BLaER1 (cell line): ENCODE measurements at regions not wholly inside any gene's neighbourhood (a gene's known extent, or its start where the extent isn't known, plus 50 kb on each side); places are given as distances from the start of the nearest gene placed in this dataset.
A peak's percentile ranks its signal among the peaks of the same experiment; 100 is the strongest.

Source experiments
- H3K27ac ChIP-seq: shearing (Covaris generic); formaldehyde crosslinking; 2 replicates; pipeline ENCODE4 v1.8.1; 2022
- H3K27me3 ChIP-seq: shearing (Covaris generic); formaldehyde crosslinking; 2 replicates; pipeline ENCODE4 v1.8.1; 2022
- H3K36me3 ChIP-seq: shearing (Covaris generic); formaldehyde crosslinking; 2 replicates; pipeline ENCODE4 v1.8.1; 2022
- H3K4me1 ChIP-seq: shearing (Covaris generic); formaldehyde crosslinking; 2 replicates; pipeline ENCODE4 v1.8.1; 2022
- H3K4me2 ChIP-seq: shearing (Covaris generic); formaldehyde crosslinking; 2 replicates; pipeline ENCODE4 v1.8.1; 2022
- H3K4me3 ChIP-seq: shearing (Covaris generic); formaldehyde crosslinking; 2 replicates; pipeline ENCODE4 v1.8.1; 2022
- H3K9ac ChIP-seq: shearing (Covaris generic); formaldehyde crosslinking; 2 replicates; pipeline ENCODE4 v1.8.1; 2022
- H3K9me3 ChIP-seq: shearing (Covaris generic); formaldehyde crosslinking; 2 replicates; pipeline ENCODE4 v1.8.1; 2022
- H4K20me1 ChIP-seq: shearing (Covaris generic); formaldehyde crosslinking; 2 replicates; pipeline ENCODE4 v1.8.1; 2022
- Cebpa-rat ChIP-seq: shearing (Covaris generic); IDR thresholded peaks from 2 replicates; pipeline ENCODE4 v1.8.1; 2022

DNA sequence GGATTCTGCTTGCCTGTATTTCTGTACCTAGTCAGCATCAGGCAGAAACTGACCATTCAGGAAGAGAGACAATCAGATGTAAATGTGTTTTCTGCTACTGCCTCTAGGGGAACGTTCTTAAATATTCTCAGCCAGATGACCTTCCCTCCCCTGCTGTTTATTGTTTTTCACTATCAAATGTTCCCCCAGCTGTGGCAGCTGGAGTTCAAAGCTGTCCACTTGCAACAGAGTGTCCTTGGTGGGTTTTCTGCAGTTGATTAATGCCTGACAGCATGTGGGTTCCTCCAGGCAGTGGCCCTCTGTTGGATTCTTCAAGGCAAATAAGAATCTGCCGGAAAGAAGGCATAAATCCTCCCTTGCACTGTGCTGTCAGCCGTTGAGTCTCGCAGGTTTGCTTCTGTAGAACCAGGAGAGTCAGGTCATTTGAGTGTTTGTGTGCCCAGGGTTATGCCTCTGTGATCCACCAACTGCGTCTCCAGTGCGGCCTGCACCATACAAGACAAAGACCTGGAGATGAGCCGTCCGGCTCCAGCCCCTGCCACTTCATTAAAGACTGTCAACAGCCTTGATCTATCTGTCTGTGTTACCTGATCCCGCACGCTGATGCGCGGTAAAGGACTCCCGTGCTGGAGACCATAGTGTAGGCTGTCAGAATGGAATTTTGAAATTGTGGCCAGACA, 203.4 kb downstream of the GADD45G start:
- Histone ChIP-seq H3K4me3 (no peak overlapping the region), H3K9me3 (no peaks in the 10 kb centered on the region), H3K9ac (no peak overlapping the region), H3K4me2 (no peak overlapping the region), H4K20me1 (no peaks in the 10 kb centered on the region), H3K27me3 (no peaks in the 10 kb centered on the region), H3K4me1 (peaks cover 10% of the 10 kb centered on the region), H3K36me3 (no peaks in the 10 kb centered on the region), H3K27ac (no peak overlapping the region)
- no peak for TF ChIP-seq Cebpa-rat

DNA sequence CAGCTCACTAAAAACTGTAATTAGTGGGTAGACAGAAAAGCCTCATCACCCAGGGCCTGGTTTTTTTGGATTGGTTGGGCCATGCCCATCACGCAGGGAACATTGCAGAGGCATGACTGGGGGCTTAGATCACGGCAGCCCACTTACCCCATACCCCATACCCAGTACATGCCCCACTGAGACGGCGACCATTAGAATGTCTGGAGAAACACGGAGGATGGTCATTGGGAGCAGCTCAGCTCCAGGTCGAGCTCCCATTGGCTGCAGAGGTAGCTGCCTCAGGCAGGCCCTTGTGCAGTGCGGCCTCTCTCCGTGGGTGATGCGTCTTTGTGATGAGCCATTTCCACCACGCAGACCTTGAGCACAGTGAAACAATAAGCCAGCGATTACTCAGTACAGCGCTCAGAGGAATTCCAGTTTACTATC, 204.0 kb downstream of the GADD45G start:
- no peak overlapping the region for H3K4me3 ChIP-seq
- H3K4me1 ChIP-seq: peaks cover 13% of the 10 kb centered on the region
- TF ChIP-seq Cebpa-rat: no peak
- no peaks in the 10 kb centered on the region for H4K20me1 ChIP-seq
- H3K9me3 ChIP-seq: no peaks in the 10 kb centered on the region
- H3K4me2 ChIP-seq: no peak overlapping the region
- no peaks in the 10 kb centered on the region for H3K36me3 ChIP-seq
- H3K27ac ChIP-seq: no peak overlapping the region
- H3K27me3 ChIP-seq: no peaks in the 10 kb centered on the region
- no peak overlapping the region for H3K9ac ChIP-seq

DNA sequence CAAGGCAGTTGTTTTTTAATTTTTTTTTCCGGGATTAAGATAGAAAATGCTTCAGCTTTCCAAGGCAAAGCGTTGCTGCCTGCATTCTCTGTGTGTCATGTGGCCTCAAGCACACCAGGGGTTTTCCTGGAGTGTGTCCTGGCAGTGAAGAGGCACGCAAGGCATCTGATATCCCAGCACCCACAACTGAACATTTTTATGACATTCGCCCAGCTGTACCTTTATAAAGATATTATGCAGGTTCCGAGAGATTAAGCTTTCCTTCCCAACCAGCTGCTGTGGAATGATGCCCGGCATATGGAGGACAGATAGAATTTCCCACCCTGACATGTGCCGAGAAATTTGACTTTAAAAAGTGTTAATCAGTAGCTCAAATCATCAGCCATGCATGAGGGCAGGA, 205.6 kb downstream of the GADD45G start:
- Histone ChIP-seq H3K27ac (no peak overlapping the region), H3K4me3 (no peak overlapping the region), H3K27me3 (no peaks in the 10 kb centered on the region), H3K4me1 (peaks cover 29% of the 10 kb centered on the region), H3K36me3 (no peaks in the 10 kb centered on the region), H3K9me3 (no peaks in the 10 kb centered on the region), H4K20me1 (no peaks in the 10 kb centered on the region), H3K9ac (no peak overlapping the region), H3K4me2 (no peak overlapping the region)
- TF ChIP-seq Cebpa-rat: no peak

DNA sequence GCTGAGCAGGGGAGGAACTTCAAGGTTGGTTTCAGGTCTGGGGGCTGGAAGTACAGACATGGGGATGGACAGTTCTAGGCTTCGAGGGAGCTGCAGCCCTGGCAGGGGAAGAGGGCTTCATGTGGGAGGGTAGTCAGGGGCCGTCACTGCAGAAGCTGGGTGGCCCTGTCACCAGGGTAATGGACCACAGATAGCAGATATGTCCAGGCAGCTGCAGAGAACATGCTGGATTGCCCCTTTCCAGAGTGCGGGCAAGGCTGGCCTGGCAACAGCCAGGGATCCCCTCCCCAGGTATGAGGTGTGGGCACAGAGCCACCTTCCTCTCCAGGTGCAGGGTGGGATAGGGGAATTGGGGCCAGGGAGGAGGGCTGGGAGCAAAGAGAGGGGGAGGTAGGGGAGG, 206.5 kb downstream of the GADD45G start:
- no peaks in the 10 kb centered on the region for H3K9me3 ChIP-seq
- no peaks in the 10 kb centered on the region for H4K20me1 ChIP-seq
- no peaks in the 10 kb centered on the region for H3K36me3 ChIP-seq
- H3K4me2 ChIP-seq: no peak overlapping the region
- no peak for TF ChIP-seq Cebpa-rat
- no peak overlapping the region for H3K4me3 ChIP-seq
- no peaks in the 10 kb centered on the region for H3K27me3 ChIP-seq
- H3K9ac ChIP-seq: no peak overlapping the region
- H3K27ac ChIP-seq: no peak overlapping the region
- H3K4me1 ChIP-seq: peaks cover 39% of the 10 kb centered on the region

DNA sequence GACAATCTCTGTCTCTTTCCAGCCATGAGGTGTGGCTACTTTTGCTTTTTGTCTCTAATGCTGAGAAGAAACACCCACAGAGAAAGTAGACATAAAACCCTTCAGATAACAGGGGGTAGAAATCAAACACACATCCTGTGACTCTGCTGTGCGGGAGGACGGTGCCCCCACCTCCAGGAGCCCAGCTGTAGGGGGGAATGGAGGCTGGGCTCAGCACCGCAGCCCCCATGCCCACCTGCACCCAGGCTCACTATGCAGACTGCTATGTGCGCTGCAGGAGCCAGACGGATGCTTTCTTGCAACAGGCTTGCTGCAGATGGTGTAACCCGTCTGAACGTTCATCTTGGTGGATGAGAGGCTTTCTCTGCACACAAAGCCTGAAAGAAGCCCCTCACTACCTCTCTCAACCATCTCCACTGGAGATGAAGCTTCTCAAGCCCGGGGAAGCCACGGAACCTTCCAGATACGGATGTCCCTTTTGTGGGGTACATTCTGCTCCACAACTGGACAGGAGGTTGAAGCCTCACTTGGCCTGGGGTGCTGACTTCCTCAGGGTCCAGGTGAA, 207.2 kb downstream of the GADD45G start:
- Histone ChIP-seq H3K27me3 (no peaks in the 10 kb centered on the region), H3K4me2 (no peak overlapping the region)
- TF ChIP-seq Cebpa-rat: no peak

DNA sequence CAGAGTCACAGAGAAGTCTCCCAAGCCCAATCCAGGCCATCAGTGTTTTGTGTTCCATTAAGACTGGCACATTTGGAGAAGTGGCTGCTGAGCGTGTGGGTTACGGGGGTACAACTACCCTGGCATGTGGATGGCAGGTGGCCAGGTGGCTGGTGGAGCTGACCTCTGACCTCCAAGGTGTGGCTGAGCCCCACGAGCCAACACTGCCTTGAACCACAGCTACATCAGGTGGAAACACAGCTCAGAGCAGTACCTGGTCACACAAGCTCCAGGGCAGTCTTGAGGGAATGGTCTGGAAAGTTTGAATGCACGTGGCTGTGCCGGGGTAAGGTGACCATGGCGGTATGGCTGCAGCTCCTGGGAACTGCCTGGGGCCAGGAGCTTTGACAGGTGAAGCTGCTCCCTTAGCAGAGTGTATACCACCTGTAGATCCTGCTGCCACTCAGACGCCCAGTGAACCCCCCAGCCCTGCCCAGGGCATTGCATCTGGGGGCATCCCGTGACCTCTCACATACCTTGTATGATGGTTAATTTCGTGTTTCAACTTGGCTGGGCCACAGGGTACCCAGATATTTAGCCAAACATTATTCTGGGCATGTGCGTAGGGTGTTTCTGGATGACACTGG, 207.9 kb downstream of the GADD45G start:
- no peaks in the 10 kb centered on the region for H3K36me3 ChIP-seq
- H3K4me1 ChIP-seq: peaks cover 35% of the 10 kb centered on the region
- no peak for TF ChIP-seq Cebpa-rat
- no peak overlapping the region for H3K9ac ChIP-seq
- H3K9me3 ChIP-seq: no peaks in the 10 kb centered on the region
- H3K27me3 ChIP-seq: no peaks in the 10 kb centered on the region
- no peak overlapping the region for H3K4me2 ChIP-seq
- H3K4me3 ChIP-seq: no peak overlapping the region
- H3K27ac ChIP-seq: no peak overlapping the region
- H4K20me1 ChIP-seq: no peaks in the 10 kb centered on the region

More for the DNA sequence above, 207.2 kb downstream of the GADD45G start:
- H3K4me1 ChIP-seq: peaks cover 39% of the 10 kb centered on the region
- no peaks in the 10 kb centered on the region for H3K9me3 ChIP-seq
- H3K9ac ChIP-seq: no peak overlapping the region
- H4K20me1 ChIP-seq: no peaks in the 10 kb centered on the region
- H3K27ac ChIP-seq: no peak overlapping the region
- no peak overlapping the region for H3K4me3 ChIP-seq
- no peaks in the 10 kb centered on the region for H3K36me3 ChIP-seq

DNA sequence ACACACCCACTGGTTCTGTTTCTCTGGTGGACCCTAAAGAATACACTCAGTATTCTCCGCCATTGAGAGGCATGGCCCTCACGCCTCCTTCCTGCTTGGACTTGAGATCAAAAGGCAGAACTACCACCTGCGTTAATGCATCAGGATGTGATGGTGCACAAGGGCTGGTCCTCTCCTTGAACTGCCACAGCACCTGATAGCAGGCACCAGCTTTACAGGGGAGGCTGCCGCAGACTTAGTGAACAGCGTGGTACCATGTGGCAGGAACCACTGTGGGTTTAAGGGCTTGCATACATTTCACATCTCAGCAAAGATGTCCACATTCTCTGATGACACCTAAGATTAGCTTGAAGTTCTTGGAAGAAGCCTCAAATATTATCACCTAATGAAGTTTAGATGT, 208.7 kb downstream of the GADD45G start:
- Histone ChIP-seq H3K27ac (no peak overlapping the region), H3K9me3 (no peaks in the 10 kb centered on the region), H3K4me2 (no peak overlapping the region; the same call in 1 of the 2 replicates), H3K27me3 (no peaks in the 10 kb centered on the region), H4K20me1 (no peaks in the 10 kb centered on the region), H3K4me1 (peaks cover 29% of the 10 kb centered on the region), H3K9ac (no peak overlapping the region), H3K4me3 (no peak overlapping the region), H3K36me3 (no peaks in the 10 kb centered on the region)
- no peak for TF ChIP-seq Cebpa-rat

DNA sequence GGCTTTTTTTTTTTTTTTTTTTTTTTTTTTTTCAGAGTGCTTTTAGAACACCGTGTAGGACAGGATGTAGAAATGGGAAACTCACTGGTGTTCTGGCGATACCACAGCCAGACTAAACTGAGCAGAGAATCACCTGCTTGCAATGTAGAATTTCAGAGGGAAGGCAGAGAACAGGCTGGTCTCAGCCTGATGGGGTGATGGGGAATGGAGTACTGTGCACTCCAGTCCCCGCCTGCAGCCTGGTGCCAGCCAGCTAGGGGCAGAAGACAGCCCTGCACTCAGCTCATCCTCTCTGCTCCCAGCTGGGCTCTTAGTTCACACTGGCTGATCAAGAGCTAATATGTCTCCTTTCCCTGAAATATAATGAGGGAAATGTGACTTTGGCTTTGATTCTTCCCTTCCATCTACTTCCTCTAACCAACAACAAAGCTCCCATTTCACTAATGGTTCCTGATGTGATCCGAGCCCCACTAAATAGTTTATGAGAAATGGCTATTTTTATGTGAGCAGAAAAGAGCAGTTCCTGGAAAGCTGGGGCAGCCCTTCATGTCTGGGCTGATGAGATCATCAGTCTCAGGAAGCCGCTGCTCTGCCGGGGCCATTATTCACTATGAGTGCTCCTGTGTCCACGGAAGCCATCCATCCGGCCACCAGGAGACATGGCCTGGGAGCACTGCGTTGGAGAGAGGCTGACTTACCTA, 209.7 kb downstream of the GADD45G start:
- Histone ChIP-seq H3K4me3 (no peak overlapping the region), H3K27ac (no peak overlapping the region)

DNA sequence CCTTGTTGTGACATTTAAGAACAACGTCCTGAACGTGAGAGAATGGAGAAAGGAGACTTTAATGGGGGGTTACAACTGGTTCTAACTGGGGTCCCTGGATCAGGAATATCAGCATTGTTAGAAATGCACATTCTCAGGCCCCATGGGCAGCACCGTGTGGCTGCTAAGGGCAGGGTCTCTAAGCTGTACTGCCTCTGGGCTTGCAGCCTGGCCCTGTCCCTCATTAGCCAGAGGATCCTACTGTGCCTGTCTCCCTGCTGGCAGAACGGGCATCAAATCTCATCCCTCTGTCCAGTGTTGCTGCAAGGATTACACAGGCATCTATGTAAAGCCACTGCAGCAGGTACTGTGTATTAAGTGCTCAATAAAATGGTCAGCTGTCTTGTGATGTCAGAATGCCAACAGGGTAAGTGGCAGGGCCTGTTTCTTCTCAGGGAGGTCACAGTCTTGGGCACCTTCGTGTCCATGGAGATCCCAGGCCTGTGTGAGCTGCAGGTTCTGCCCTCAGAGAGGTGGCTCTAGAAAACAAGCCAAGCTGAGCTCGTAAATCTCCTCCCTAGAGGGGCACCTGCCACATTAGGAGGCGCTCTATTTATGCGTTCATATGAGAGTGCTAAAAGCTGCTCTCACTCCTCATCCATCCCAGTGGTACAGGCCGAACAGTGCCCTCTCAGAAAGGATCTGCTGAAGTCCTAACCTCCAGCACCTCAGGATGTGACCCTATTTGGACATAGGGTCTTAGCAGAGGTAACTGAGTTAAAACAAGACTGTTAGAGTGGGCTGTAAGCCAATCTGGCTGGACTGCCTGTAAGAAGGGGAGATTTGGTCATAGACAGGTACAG, 210.5 kb downstream of the GADD45G start:
- Histone ChIP-seq H3K36me3 (no peaks in the 10 kb centered on the region), H3K27ac (no peak overlapping the region), H3K4me1 (peaks cover 29% of the 10 kb centered on the region), H3K4me2 (peak overlapping the region; percentile 44), H4K20me1 (no peaks in the 10 kb centered on the region), H3K4me3 (no peak overlapping the region), H3K27me3 (no peaks in the 10 kb centered on the region), H3K9me3 (no peaks in the 10 kb centered on the region), H3K9ac (no peak overlapping the region)
- no peak for TF ChIP-seq Cebpa-rat

More for the DNA sequence above, 209.7 kb downstream of the GADD45G start:
- TF ChIP-seq Cebpa-rat: no peak
- Histone ChIP-seq H4K20me1 (no peaks in the 10 kb centered on the region), H3K36me3 (no peaks in the 10 kb centered on the region), H3K4me1 (peaks cover 29% of the 10 kb centered on the region), H3K4me2 (peak overlapping the region; percentile 44), H3K9me3 (no peaks in the 10 kb centered on the region), H3K27me3 (no peaks in the 10 kb centered on the region), H3K9ac (no peak overlapping the region)
